Smooth muscle cell (in vitro differentiated cells): ENCODE measurements at regions not wholly inside any gene's neighbourhood (a gene's known extent, or its start where the extent isn't known, plus 50 kb on each side); places are given as distances from the start of the nearest gene placed in this dataset.
A peak's percentile ranks its signal among the peaks of the same experiment; 100 is the strongest.

ENCODE experiments used
- DNase-seq: peaks from one replicate; lab custom pipeline; 2025; ENCODE audit not compliant: unreplicated experiment; lab: John Stamatoyannopoulos, UW
- H2AFZ ChIP-seq: fragments of 200-600 bp; sonication (generic); 2 replicates; pipeline ENCODE4 v1.6.0; 2016; ENCODE audit warnings: antibody characterized with exemption, low read depth, mild to moderate bottlenecking
- H3F3A ChIP-seq: fragments of 200-600 bp; sonication (generic); 2 replicates; pipeline ENCODE4 v1.6.0; 2017; ENCODE audit warnings: antibody characterized with exemption, low read depth
- H3K27ac ChIP-seq: fragments of 200-600 bp; sonication (generic); 2 replicates; pipeline ENCODE4 v1.5.1; 2016; ENCODE audit warnings: low read depth, mild to moderate bottlenecking
- H3K27me3 ChIP-seq: fragments of 200-600 bp; sonication (generic); 2 replicates; pipeline ENCODE4 v1.6.1; 2016; ENCODE audit warnings: low read depth, mild to moderate bottlenecking
- H3K36me3 ChIP-seq: fragments of 200-600 bp; sonication (generic); 2 replicates; pipeline ENCODE4 v1.5.1; 2016; ENCODE audit warnings: low read depth
- H3K4me1 ChIP-seq: fragments of 200-600 bp; sonication (generic); 2 replicates; pipeline ENCODE4 v1.5.1; 2016; ENCODE audit warnings: low read depth
- H3K4me2 ChIP-seq: fragments of 200-600 bp; sonication (generic); 2 replicates; pipeline ENCODE4 v1.6.0; 2016; ENCODE audit warnings: mild to moderate bottlenecking
- H3K4me3 ChIP-seq: fragments of 200-600 bp; sonication (generic); 2 replicates; pipeline ENCODE4 v1.5.1; 2016; ENCODE audit warnings: mild to moderate bottlenecking
- H3K79me2 ChIP-seq: fragments of 200-600 bp; sonication (generic); 2 replicates; pipeline ENCODE4 v1.6.0; 2016; ENCODE audit warnings: low read depth, mild to moderate bottlenecking
- H3K9ac ChIP-seq: fragments of 200-600 bp; sonication (generic); 2 replicates; pipeline ENCODE4 v1.6.0; 2016; ENCODE audit warnings: low read depth
- H3K9me3 ChIP-seq: fragments of 200-600 bp; sonication (generic); replicated peaks from 2 replicates; pipeline ENCODE4 v1.5.1; 2016; ENCODE audit warnings: low read depth
- H4K20me1 ChIP-seq: fragments of 200-600 bp; sonication (generic); 2 replicates; pipeline ENCODE4 v1.6.0; 2016; ENCODE audit warnings: low read depth
- WGBS: methylation state at CpG from one replicate; pipeline ENCODE4 v1.1.7; 2016; ENCODE audit warnings: low lambda C conversion rate; 5-methylcytosine and 5-hydroxymethylcytosine counted together
- TF ChIP-seq, protein P1 (sequence below): fragments of 200-600 bp; sonication (generic); IDR thresholded peaks from 2 replicates; pipeline ENCODE4 v1.5.1; 2017; ENCODE audit warnings: borderline replicate concordance, mild to moderate bottlenecking, antibody characterized with exemption; ENCODE audit not compliant: insufficient read depth, poor library complexity, severe bottlenecking

DNA sequence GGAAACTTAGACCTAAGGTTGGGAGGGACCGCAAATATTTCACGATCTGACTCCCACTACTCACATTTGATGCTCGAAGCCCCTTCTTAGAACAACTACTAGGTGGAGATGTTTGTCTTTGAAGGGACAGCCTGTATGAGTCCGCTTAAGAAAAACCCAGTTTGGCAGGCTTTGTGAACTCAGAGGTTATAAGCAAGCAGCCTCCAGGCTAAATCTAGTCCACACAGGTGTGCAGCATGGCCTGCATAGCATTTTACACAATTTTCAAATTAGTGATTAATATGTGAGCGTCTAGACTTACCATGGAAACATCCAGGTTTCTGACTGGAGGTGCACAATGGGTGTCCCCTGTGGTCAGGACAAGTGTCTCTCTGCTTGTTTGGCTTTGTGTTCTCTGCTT, 127.1 kb downstream of the KIF4B start:
- no peaks in the 10 kb centered on the region for H3F3A ChIP-seq
- H3K36me3 ChIP-seq = no peaks in the 10 kb centered on the region
- H3K79me2 ChIP-seq = no peaks in the 10 kb centered on the region
- H3K4me2 ChIP-seq = no peak overlapping the region
- no peak overlapping the region for H3K9ac ChIP-seq
- no peak overlapping the region for H3K4me3 ChIP-seq
- no peak for DNase-seq
- H3K27me3 ChIP-seq = peaks cover 7% of the 10 kb centered on the region
- WGBS = 95% methylated on average over 5 of the region's 5 CpGs
- no peak overlapping the region for H3K27ac ChIP-seq
- H4K20me1 ChIP-seq = no peaks in the 10 kb centered on the region
- no peak overlapping the region for H2AFZ ChIP-seq
- TF ChIP-seq, protein P1, sequence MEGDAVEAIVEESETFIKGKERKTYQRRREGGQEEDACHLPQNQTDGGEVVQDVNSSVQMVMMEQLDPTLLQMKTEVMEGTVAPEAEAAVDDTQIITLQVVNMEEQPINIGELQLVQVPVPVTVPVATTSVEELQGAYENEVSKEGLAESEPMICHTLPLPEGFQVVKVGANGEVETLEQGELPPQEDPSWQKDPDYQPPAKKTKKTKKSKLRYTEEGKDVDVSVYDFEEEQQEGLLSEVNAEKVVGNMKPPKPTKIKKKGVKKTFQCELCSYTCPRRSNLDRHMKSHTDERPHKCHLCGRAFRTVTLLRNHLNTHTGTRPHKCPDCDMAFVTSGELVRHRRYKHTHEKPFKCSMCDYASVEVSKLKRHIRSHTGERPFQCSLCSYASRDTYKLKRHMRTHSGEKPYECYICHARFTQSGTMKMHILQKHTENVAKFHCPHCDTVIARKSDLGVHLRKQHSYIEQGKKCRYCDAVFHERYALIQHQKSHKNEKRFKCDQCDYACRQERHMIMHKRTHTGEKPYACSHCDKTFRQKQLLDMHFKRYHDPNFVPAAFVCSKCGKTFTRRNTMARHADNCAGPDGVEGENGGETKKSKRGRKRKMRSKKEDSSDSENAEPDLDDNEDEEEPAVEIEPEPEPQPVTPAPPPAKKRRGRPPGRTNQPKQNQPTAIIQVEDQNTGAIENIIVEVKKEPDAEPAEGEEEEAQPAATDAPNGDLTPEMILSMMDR = no peak
- no peaks in the 10 kb centered on the region for H3K9me3 ChIP-seq
- H3K4me1 ChIP-seq = no peaks in the 10 kb centered on the region

DNA sequence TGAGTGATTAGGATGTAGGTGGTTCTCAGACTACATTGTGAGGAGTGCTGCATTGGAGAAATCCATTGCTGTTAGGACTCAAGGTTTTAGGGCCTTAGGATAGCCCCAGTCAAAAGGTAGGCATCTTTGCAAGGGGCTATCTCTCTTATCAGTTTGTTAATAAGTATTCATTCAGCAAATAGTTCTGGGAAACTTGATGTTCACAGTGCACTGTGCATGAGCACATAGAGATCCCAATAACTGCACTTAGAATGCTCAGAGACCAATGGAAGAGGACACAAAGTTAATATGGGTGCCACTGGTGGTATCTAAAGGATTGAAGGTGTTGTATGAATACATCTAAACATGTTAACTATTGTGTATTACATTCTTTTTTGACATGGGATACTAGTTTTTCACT, 131.4 kb downstream of the KIF4B start:
- DNase-seq = no peak
- no peak overlapping the region for H2AFZ ChIP-seq
- TF ChIP-seq, protein P1 = no peak
- no peaks in the 10 kb centered on the region for H3K4me1 ChIP-seq
- no peak overlapping the region for H3K9ac ChIP-seq
- no peaks in the 10 kb centered on the region for H3K36me3 ChIP-seq
- H3F3A ChIP-seq = no peaks in the 10 kb centered on the region
- H3K27me3 ChIP-seq = peaks cover 12% of the 10 kb centered on the region
- no peak overlapping the region for H3K27ac ChIP-seq
- H4K20me1 ChIP-seq = no peaks in the 10 kb centered on the region
- no peaks in the 10 kb centered on the region for H3K9me3 ChIP-seq
- H3K4me2 ChIP-seq = no peak overlapping the region
- no peaks in the 10 kb centered on the region for H3K79me2 ChIP-seq
- H3K4me3 ChIP-seq = no peak overlapping the region

DNA sequence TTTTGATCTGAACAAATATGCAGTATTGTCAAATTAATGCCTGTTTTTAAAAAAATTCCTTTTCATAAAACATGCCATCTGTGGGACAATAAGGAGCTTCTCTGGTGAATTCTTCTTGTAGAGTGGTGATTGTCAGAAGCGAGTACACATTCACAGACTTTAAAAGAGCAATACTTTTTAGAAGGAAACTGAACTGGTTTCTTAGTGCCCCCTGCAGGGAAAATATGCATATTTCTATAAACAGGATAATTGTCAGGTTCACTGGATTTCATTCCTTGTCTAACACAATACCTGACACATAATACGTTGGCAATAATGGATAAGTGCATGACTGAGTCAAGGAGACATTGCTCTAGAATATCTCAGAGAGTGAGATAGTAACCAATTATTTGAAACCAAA, 133.7 kb downstream of the KIF4B start:
- Histone ChIP-seq H3K4me3 (no peak overlapping the region), H2AFZ (no peak overlapping the region), H3K36me3 (no peaks in the 10 kb centered on the region), H3K9me3 (no peaks in the 10 kb centered on the region), H3K4me1 (no peaks in the 10 kb centered on the region), H3K27ac (no peak overlapping the region), H3F3A (no peaks in the 10 kb centered on the region), H3K79me2 (no peaks in the 10 kb centered on the region), H4K20me1 (no peaks in the 10 kb centered on the region), H3K9ac (no peak overlapping the region), H3K27me3 (peaks cover 12% of the 10 kb centered on the region), H3K4me2 (no peak overlapping the region)
- TF ChIP-seq, protein P1 = peak; percentile 49
- 73% methylated on average over 2 of the region's 2 CpGs for WGBS
- no peak for DNase-seq

DNA sequence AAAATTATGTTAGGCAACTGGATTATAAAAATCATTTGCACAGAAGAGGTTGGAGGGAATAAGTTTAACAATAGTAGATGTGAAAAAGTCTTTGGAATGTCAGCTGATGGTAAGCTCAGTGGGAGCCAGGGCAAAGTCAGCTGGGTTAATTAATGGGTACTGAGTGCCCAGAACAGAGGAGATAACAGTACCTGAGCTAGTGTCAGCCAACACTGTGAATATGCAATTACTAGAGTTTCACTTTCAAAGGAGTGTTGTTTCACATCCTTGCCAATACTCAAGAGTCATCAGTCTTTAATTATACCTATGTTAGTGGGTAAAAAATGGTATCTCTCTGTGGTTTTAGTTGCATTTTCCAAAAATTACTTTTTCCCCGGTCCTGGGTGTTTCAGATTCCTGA, 135.1 kb downstream of the KIF4B start:
- no peak overlapping the region for H3K27ac ChIP-seq
- peaks cover 17% of the 10 kb centered on the region for H3K27me3 ChIP-seq
- no peak overlapping the region for H3K4me2 ChIP-seq
- H2AFZ ChIP-seq = no peak overlapping the region
- H3F3A ChIP-seq = no peaks in the 10 kb centered on the region
- H4K20me1 ChIP-seq = no peaks in the 10 kb centered on the region
- no peak overlapping the region for H3K9ac ChIP-seq
- TF ChIP-seq, protein P1 = no peak
- H3K9me3 ChIP-seq = no peaks in the 10 kb centered on the region
- no peaks in the 10 kb centered on the region for H3K79me2 ChIP-seq
- H3K4me3 ChIP-seq = no peak overlapping the region
- no peaks in the 10 kb centered on the region for H3K36me3 ChIP-seq
- no peak for DNase-seq
- 81% methylated on average over 1 of the region's 1 CpG for WGBS
- no peaks in the 10 kb centered on the region for H3K4me1 ChIP-seq
